Esophagus squamous epithelium (tissue), 5 donors: ENCODE measurements at regions not wholly inside any gene's neighbourhood (a gene's known extent, or its start where the extent isn't known, plus 50 kb on each side); places are given as distances from the start of the nearest gene placed in this dataset.

ENCODE experiments used
- DNase-seq: peaks from one replicate; lab custom pipeline; 2025; lab: John Stamatoyannopoulos, UW
- H3K27ac ChIP-seq, 4 donors: fragments of 200-600 bp; sonication (generic); one replicate each; pipeline ENCODE4 v1.5.1; 2016 to 2019; ENCODE audit warnings: mild to moderate bottlenecking in 1 of 4
- H3K27me3 ChIP-seq, 4 donors: fragments of 200-600 bp; sonication (generic); 1 replicate in 3 of 4; 2 replicates in 1 of 4; pipeline versions ENCODE4 v1.5.1 to v1.6.0; 2017 to 2021; ENCODE audit warnings: antibody characterized with exemption in 1 of 4
- H3K36me3 ChIP-seq, 3 donors: fragments of 200-600 bp; sonication (generic); one replicate each; pipeline ENCODE4 v1.5.1; 2016 to 2019
- H3K4me1 ChIP-seq, 3 donors: fragments of 200-600 bp; sonication (generic); one replicate each; pipeline ENCODE4 v1.5.1; 2017 to 2019
- H3K4me3 ChIP-seq, 4 donors: fragments of 200-600 bp; sonication (generic); 1 replicate in 3 of 4; 2 replicates in 1 of 4; pipeline ENCODE4 v1.5.1; 2016 to 2019; ENCODE audit warnings: mild to moderate bottlenecking in 2 of 4, moderate library complexity in 1 of 4
- H3K9me3 ChIP-seq, 3 donors: fragments of 200-600 bp; sonication (generic); one replicate each; pipeline ENCODE4 v1.5.1; 2016 to 2019
- POLR2A ChIP-seq, 4 donors: fragments of 450-650 bp; IDR thresholded peaks; one replicate each; pipeline ENCODE4 v1.6.1; 2017; ENCODE audit warnings: antibody characterized with exemption in 4 of 4, mild to moderate bottlenecking in 4 of 4, moderate library complexity in 3 of 4
- WGBS, 2 donors: methylation state at CpG; one replicate each; pipeline ENCODE4 v1.1.5; 2018; 5-methylcytosine and 5-hydroxymethylcytosine counted together
- intact Hi-C: fragments of 100-400 bp; cut with DNase I; formaldehyde crosslinking; loops from one replicate; pipeline ENCODE4 v1.15.0; 2022
- TF ChIP-seq, protein P1 (sequence below), 6 experiments: fragments of 450-650 bp in 4 of 6; fragments of 200-600 bp in 2 of 6; sonication (generic) in 2 of 6; IDR thresholded peaks; one replicate each; pipeline ENCODE4 v1.5.1; 2016 to 2019; ENCODE audit warnings: antibody characterized with exemption in 6 of 6, mild to moderate bottlenecking in 4 of 6, moderate library complexity in 4 of 6
- donor health status: DM: yes; HTN: yes; CAD: no.

GRCh38 chr7:22666732-22667131 is 60.3 kb upstream of the IL6 start:
- no peak for DNase-seq
- peaks cover 0 to 14% (median under 1%) of the 10 kb centered on the region in 3 donors for H3K4me1 ChIP-seq
- H3K4me3 ChIP-seq: no peak overlapping the region
- intact Hi-C loops: no loop called here
- TF ChIP-seq, protein P1, sequence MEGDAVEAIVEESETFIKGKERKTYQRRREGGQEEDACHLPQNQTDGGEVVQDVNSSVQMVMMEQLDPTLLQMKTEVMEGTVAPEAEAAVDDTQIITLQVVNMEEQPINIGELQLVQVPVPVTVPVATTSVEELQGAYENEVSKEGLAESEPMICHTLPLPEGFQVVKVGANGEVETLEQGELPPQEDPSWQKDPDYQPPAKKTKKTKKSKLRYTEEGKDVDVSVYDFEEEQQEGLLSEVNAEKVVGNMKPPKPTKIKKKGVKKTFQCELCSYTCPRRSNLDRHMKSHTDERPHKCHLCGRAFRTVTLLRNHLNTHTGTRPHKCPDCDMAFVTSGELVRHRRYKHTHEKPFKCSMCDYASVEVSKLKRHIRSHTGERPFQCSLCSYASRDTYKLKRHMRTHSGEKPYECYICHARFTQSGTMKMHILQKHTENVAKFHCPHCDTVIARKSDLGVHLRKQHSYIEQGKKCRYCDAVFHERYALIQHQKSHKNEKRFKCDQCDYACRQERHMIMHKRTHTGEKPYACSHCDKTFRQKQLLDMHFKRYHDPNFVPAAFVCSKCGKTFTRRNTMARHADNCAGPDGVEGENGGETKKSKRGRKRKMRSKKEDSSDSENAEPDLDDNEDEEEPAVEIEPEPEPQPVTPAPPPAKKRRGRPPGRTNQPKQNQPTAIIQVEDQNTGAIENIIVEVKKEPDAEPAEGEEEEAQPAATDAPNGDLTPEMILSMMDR (IDR thresholded peaks at IDR 0.05): no peak
- TF ChIP-seq POLR2A (IDR thresholded peaks at IDR 0.05): no peak
- H3K27ac ChIP-seq: no peak overlapping the region
- 50 to 67% methylated on average over 1 of the region's 1 CpG for WGBS, 2 donors
- no peaks in the 10 kb centered on the region for H3K27me3 ChIP-seq
- H3K9me3 ChIP-seq: no peaks in the 10 kb centered on the region
- no peaks in the 10 kb centered on the region for H3K36me3 ChIP-seq

DNA sequence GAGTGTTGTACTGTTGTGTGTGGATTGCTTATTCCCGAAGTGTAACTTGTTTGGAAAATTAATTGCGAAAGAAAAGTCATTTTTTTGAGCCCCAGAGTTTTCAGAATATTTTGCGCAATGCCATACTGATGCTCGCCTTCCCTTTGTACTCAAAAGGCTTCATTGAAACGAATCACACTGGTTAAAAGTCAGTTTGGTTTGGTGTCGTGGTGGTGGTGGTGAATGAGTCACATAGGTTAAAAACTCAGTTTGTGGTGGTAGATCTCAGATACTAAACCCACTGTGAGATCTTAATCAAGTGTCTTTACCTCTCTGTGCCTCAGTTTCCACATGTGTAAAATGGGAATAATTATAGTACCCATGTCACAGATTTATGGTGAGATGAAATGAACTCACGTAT is 61.1 kb upstream of the IL6 start:
- 81 to 86% methylated on average over 7 of the region's 7 CpGs for WGBS, 2 donors
- intact Hi-C loops: no loop called here
- DNase-seq: no peak
- Histone ChIP-seq H3K4me1 (peaks cover 0 to 14% (median 0%) of the 10 kb centered on the region in 3 donors), H3K27me3 (peaks cover 0 to 6% (median 0%) of the 10 kb centered on the region in 4 donors), H3K4me3 (no peak overlapping the region), H3K36me3 (no peaks in the 10 kb centered on the region), H3K9me3 (no peaks in the 10 kb centered on the region), H3K27ac (no peak overlapping the region)
- TF ChIP-seq, protein P1 (IDR thresholded peaks at IDR 0.05): no peak
- TF ChIP-seq POLR2A (IDR thresholded peaks at IDR 0.05): no peak

- WGBS, 2 donors: 89 to 95% methylated on average over 20 to 28 of the region's 54 CpGs
- Histone ChIP-seq H3K9me3 (no peaks in the 10 kb centered on the region), H3K4me1 (peaks cover 0 to 14% (median 0%) of the 10 kb centered on the region in 3 donors), H3K36me3 (no peaks in the 10 kb centered on the region), H3K4me3 (no peak overlapping the region), H3K27ac (no peak overlapping the region), H3K27me3 (peaks cover 0 to 6% (median 0%) of the 10 kb centered on the region in 4 donors)
- intact Hi-C loops: no loop called here
- DNase-seq: no peak
- no peak for TF ChIP-seq POLR2A (IDR thresholded peaks at IDR 0.05)
- TF ChIP-seq, protein P1 (IDR thresholded peaks at IDR 0.05): no peak
These were observed 61.8 kb upstream of the IL6 start for GRCh38 chr7:22664988-22665798.

- intact Hi-C loops: no loop called here
- no peak for DNase-seq
- no peak for TF ChIP-seq POLR2A (IDR thresholded peaks at IDR 0.05)
- TF ChIP-seq, protein P1 (IDR thresholded peaks at IDR 0.05): no peak
- Histone ChIP-seq H3K27ac (no peak overlapping the region), H3K4me1 (peaks cover 0 to 14% (median 0%) of the 10 kb centered on the region in 3 donors), H3K4me3 (no peak overlapping the region), H3K36me3 (no peaks in the 10 kb centered on the region), H3K9me3 (no peaks in the 10 kb centered on the region), H3K27me3 (peaks cover 0 to 8% (median 0%) of the 10 kb centered on the region in 4 donors)
- 67 to 90% methylated on average over 6 of the region's 6 CpGs for WGBS, 2 donors
These were observed 63.3 kb upstream of the IL6 start for GRCh38 chr7:22663721-22664120.

GRCh38 chr7:22663357-22663718 is 63.7 kb upstream of the IL6 start:
- TF ChIP-seq POLR2A (IDR thresholded peaks at IDR 0.05): no peak
- TF ChIP-seq, protein P1 (IDR thresholded peaks at IDR 0.05): no peak
- intact Hi-C loops: no loop called here
- Histone ChIP-seq H3K4me1 (peaks cover 0 to 13% (median 0%) of the 10 kb centered on the region in 3 donors), H3K36me3 (no peaks in the 10 kb centered on the region), H3K4me3 (no peak overlapping the region), H3K27ac (no peak overlapping the region), H3K27me3 (peaks cover 0 to 8% (median 0%) of the 10 kb centered on the region in 4 donors), H3K9me3 (no peaks in the 10 kb centered on the region)
- WGBS, 2 donors: 45 to 78% methylated on average over 2 of the region's 2 CpGs
- DNase-seq: no peak
